ENCODE measurements at regions not wholly inside any gene's neighbourhood (a gene's known extent, or its start where the extent isn't known, plus 50 kb on each side); places are given as distances from the start of the nearest gene placed in this dataset.

DNA sequence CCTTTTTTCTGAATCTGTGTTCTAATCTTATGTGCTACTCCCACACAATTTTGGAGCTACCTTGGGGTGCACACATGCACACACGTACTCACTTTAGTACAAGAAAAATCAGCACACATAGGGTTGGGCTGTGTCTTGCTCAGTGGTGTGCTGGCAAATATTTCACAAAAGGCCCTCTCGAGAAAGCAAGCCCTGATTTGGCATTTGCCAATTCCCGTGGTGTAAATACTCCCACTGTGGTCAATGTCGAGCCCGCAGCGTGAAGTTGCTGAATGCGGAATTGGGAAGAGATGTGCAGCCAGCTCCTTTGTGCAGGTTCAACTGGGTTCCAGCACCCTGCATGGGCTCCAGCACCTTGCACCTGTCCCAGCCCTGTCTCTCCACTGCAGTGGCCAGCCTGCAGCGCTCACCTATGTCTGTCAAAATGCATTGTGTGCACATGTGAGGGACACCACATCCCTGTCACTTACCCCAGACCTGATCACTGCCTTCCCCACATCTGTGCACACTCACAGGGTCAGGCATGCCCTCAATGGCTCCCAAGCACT is 78.4 kb upstream of the WNT4 start:
- TF ChIP-seq, protein P1, sequence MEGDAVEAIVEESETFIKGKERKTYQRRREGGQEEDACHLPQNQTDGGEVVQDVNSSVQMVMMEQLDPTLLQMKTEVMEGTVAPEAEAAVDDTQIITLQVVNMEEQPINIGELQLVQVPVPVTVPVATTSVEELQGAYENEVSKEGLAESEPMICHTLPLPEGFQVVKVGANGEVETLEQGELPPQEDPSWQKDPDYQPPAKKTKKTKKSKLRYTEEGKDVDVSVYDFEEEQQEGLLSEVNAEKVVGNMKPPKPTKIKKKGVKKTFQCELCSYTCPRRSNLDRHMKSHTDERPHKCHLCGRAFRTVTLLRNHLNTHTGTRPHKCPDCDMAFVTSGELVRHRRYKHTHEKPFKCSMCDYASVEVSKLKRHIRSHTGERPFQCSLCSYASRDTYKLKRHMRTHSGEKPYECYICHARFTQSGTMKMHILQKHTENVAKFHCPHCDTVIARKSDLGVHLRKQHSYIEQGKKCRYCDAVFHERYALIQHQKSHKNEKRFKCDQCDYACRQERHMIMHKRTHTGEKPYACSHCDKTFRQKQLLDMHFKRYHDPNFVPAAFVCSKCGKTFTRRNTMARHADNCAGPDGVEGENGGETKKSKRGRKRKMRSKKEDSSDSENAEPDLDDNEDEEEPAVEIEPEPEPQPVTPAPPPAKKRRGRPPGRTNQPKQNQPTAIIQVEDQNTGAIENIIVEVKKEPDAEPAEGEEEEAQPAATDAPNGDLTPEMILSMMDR (conservative IDR thresholded peaks at IDR 0.05; ENCODE audit: low read depth, low read length), result no peak
- no peak overlapping the region for H3K4me3 ChIP-seq (ENCODE audit: low read depth, low read length)
- no peak for DNase-seq (ENCODE audit: low read depth)

DNA sequence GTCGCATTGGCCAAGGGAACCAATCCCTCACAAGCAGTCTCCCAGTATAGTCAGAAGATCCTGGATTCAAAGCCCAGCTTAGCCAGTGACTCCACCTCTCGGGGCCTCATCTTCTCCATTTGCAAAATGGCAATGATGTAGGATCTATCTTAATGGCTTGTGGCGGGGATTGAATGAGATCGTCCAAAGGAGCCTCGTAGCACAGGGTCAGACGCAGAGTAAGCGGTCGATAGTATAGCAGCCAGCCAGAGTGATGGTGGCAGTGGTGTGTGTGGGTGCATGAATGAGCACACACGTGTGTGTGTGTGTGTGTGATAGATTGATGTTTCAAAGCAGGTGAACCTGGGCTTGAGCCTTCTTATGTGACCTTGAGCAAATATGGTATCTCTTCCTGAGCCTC is 79.8 kb upstream of the WNT4 start:
- no peak for DNase-seq (ENCODE audit: low read depth)
- TF ChIP-seq, protein P1 (conservative IDR thresholded peaks at IDR 0.05; ENCODE audit: low read depth, low read length), result no peak
- H3K4me3 ChIP-seq (ENCODE audit: low read depth, low read length), result no peak overlapping the region

- TF ChIP-seq, protein P1 (conservative IDR thresholded peaks at IDR 0.05; ENCODE audit: low read depth, low read length), result no peak
- H3K4me3 ChIP-seq (ENCODE audit: low read depth, low read length), result no peak overlapping the region
- DNase-seq (ENCODE audit: low read depth), result no peak
Measured at GRCh38 chr1:22223176-22223575, 80.3 kb upstream of the WNT4 start.

- no peak for DNase-seq (ENCODE audit: low read depth)
- no peak overlapping the region for H3K4me3 ChIP-seq (ENCODE audit: low read depth, low read length)
- TF ChIP-seq, protein P1 (conservative IDR thresholded peaks at IDR 0.05; ENCODE audit: low read depth, low read length), result no peak
Measured at GRCh38 chr1:22224091-22224490, 81.2 kb upstream of the WNT4 start.

DNA sequence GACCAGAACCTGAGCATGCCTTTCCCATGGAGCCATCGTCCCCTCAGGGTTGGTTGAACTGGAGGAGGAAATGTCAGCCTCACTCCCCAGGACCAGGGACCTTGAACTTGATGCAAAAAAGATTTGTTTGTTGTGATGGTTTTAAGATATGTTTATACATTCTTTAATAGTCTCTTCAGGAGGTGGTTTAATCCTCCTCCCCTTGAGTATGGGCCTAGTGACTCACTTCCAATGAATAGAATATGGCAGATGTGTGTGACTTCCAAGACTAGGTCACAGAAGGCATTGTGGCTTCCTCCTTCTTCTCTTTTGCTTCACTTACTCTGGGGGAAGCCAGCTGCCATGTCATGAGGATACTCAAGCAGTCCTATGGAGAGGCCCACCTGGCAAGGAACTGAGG is 81.7 kb upstream of the WNT4 start:
- no peak for DNase-seq (ENCODE audit: low read depth)
- no peak overlapping the region for H3K4me3 ChIP-seq (ENCODE audit: low read depth, low read length)
- TF ChIP-seq, protein P1 (conservative IDR thresholded peaks at IDR 0.05; ENCODE audit: low read depth, low read length), result no peak

GRCh38 chr1:22225858-22226589 is 83.1 kb upstream of the WNT4 start:
- no peak for DNase-seq (ENCODE audit: low read depth)
- H3K4me3 ChIP-seq (ENCODE audit: low read depth, low read length), result no peak overlapping the region
- TF ChIP-seq, protein P1 (conservative IDR thresholded peaks at IDR 0.05; ENCODE audit: low read depth, low read length), result no peak

DNA sequence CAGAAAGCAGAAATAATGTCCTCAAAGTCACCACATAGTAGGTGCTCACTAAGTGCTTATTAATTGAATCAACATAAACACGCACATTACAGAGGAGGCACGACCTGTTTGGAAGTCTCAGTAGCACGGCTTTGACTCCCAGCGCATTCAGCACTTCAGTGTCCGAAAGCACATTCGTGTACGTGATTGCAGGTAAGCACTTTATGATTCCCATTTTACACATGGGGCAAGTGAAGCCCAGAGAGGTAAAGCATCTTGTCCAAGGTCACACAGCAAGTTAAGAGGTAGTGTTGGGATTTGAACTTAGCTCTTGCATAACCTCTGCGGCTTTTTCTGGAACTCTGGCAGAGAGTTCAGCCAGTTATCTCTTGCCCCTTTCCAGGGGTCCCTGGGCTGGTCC is 85.2 kb upstream of the WNT4 start:
- H3K4me3 ChIP-seq (ENCODE audit: low read depth, low read length), result no peak overlapping the region
- TF ChIP-seq, protein P1 (conservative IDR thresholded peaks at IDR 0.05; ENCODE audit: low read depth, low read length), result no peak
- no peak for DNase-seq (ENCODE audit: low read depth)

Measured in choroid plexus epithelial cell (primary cell).